OCI-LY7 (cell line): ENCODE measurements at regions not wholly inside any gene's neighbourhood (a gene's known extent, or its start where the extent isn't known, plus 50 kb on each side); places are given as distances from the start of the nearest gene placed in this dataset.

Source experiments
- EZH2phosphoT487 ChIP-seq: fragments of 200-600 bp; sonication (generic); IDR thresholded peaks from 2 replicates; pipeline ENCODE4 v1.6.1; 2018; ENCODE audit warnings: low read depth, borderline replicate concordance, mild to moderate bottlenecking, mixed run types, antibody characterized with exemption, low read length, moderate library complexity, mixed read lengths
- TF ChIP-seq, protein P1 (sequence below): fragments of 200-600 bp; sonication (generic); conservative IDR thresholded peaks from 2 replicates; pipeline ENCODE4 v1.5.1; 2014; ENCODE audit warnings: mild to moderate bottlenecking, antibody characterized with exemption, low read length, moderate library complexity, mixed read lengths

DNA sequence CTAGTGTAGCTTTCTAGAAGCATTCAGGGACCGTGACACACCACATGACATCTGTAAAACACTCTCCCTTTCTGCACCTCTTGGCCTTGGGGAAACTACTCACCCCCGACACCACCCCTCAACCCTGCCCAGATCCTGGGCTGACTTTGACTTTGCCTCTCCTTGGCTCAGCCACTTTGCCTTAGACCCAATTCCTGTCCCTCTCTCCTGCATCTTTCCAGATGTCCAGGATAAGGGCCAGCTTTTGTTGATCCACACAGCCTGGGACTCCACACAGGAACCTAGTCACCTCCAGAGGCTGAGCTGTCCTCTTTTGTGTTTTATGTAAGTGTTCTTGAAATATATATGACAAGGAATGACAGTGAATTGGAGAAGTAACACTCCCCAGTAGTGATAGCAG, 153.7 kb upstream of the PLXNC1 start:
- TF ChIP-seq, protein P1, sequence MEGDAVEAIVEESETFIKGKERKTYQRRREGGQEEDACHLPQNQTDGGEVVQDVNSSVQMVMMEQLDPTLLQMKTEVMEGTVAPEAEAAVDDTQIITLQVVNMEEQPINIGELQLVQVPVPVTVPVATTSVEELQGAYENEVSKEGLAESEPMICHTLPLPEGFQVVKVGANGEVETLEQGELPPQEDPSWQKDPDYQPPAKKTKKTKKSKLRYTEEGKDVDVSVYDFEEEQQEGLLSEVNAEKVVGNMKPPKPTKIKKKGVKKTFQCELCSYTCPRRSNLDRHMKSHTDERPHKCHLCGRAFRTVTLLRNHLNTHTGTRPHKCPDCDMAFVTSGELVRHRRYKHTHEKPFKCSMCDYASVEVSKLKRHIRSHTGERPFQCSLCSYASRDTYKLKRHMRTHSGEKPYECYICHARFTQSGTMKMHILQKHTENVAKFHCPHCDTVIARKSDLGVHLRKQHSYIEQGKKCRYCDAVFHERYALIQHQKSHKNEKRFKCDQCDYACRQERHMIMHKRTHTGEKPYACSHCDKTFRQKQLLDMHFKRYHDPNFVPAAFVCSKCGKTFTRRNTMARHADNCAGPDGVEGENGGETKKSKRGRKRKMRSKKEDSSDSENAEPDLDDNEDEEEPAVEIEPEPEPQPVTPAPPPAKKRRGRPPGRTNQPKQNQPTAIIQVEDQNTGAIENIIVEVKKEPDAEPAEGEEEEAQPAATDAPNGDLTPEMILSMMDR = no peak
- no peak for TF ChIP-seq EZH2phosphoT487
